ENCODE measurements at regions not wholly inside any gene's neighbourhood (a gene's known extent, or its start where the extent isn't known, plus 50 kb on each side); places are given as distances from the start of the nearest gene placed in this dataset.
"Not testable (repeated sequence)": the region's sequence is repeated elsewhere in the genome, so short reads cannot be mapped to it uniquely, and the experiment has no call there.

DNA sequence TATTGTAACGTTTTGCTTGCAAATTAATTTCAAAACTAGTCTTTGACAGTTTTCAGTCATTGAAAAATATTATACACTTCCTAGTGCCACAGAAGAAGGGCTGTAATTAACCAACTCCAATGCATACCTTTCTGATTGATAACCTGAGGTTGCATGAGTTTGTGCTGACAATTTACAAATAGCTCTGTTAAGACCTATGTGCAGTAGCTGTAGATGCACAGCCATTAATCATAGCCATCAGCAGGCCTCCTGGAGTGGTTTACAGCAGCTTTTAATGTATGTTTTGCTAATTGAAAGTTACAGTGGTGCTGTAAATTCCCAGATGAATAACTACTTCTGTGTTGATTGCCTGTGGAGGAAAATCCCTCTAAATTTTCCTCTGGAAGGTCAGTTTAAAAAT, 758.1 kb downstream of the SH3BGRL start:
- Mint-ChIP-seq H3K4me1 (no peaks in the 10 kb centered on the region), H3K27ac (no peak overlapping the region), H3K9me3 (peaks cover 65% of the 10 kb centered on the region), H3K27me3 (ENCODE audit: low read depth) (no peaks in the 10 kb centered on the region), H3K36me3 (no peaks in the 10 kb centered on the region), H3K4me3 (no peak overlapping the region)
- DNase-seq (ENCODE audit: low spot score in 2 of 2, unreplicated experiment in 2 of 2) = no peak
- TF ChIP-seq, protein P1, sequence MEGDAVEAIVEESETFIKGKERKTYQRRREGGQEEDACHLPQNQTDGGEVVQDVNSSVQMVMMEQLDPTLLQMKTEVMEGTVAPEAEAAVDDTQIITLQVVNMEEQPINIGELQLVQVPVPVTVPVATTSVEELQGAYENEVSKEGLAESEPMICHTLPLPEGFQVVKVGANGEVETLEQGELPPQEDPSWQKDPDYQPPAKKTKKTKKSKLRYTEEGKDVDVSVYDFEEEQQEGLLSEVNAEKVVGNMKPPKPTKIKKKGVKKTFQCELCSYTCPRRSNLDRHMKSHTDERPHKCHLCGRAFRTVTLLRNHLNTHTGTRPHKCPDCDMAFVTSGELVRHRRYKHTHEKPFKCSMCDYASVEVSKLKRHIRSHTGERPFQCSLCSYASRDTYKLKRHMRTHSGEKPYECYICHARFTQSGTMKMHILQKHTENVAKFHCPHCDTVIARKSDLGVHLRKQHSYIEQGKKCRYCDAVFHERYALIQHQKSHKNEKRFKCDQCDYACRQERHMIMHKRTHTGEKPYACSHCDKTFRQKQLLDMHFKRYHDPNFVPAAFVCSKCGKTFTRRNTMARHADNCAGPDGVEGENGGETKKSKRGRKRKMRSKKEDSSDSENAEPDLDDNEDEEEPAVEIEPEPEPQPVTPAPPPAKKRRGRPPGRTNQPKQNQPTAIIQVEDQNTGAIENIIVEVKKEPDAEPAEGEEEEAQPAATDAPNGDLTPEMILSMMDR (IDR thresholded peaks at IDR 0.05; ENCODE audit: unreplicated experiment) = no peak

DNA sequence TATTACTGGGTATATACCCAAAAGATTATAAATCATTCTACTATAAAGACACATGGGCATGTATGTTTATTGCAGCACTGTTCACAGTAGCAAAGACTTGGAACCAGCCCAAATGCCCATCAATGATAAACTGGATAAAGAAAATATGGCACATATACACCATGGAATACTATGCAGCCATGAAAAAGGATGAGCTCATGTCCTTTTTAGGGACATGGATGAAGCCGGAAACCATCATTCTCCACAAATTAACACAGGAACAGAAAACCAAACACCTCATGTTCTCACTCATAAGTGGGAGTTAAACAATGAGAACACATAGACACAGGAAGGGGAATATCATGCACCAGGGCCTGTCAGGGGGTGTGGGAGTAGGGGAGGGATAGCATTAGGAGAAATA, 772.5 kb downstream of the SH3BGRL start:
- peaks cover 52% of the 10 kb centered on the region for H3K9me3 Mint-ChIP-seq
- H3K4me1 Mint-ChIP-seq; H3K27ac Mint-ChIP-seq; H3K27me3 Mint-ChIP-seq (ENCODE audit: low read depth); H3K4me3 Mint-ChIP-seq; DNase-seq (ENCODE audit: low spot score in 2 of 2, unreplicated experiment in 2 of 2); H3K36me3 Mint-ChIP-seq: not testable (repeated sequence)

DNA sequence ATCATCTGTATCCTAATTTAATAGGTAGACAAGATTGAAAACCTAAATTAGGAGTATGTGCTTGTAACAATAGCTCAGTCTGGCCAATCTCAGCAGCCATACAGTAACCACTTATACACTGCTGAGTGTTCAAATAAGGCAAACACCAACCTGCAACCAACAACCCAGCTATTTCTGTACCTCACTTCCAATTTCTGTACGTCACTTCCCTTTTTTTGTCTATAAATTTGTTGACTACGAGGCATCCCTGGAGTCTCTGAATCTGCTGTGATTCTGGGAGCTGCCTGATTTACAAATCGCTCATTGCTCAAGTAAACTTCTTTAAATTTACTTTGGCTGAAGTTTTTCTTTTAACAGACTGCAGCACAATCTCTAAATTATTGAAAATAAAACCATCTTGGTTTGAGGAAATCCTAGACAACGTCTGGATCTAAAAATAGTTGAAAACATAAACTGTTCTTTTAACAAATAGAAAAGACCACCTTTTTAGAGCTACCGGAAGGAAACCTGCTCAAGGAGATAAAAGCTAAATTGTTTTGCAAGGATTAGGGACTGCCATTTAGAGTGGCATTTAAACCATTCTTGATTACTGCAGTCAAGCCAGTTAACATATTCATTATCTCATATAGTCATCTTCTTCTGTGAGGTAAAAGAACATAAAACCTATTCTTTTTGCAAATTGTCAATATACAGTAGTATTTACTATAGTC, 778.1 kb downstream of the SH3BGRL start:
- no peaks in the 10 kb centered on the region for H3K36me3 Mint-ChIP-seq
- TF ChIP-seq, protein P1 (IDR thresholded peaks at IDR 0.05; ENCODE audit: unreplicated experiment) = no peak
- H3K9me3 Mint-ChIP-seq = peaks cover 66% of the 10 kb centered on the region
- no peak overlapping the region for H3K27ac Mint-ChIP-seq
- no peaks in the 10 kb centered on the region for H3K27me3 Mint-ChIP-seq (ENCODE audit: low read depth)
- no peaks in the 10 kb centered on the region for H3K4me1 Mint-ChIP-seq
- no peak for DNase-seq (ENCODE audit: low spot score in 2 of 2, unreplicated experiment in 2 of 2)
- no peak overlapping the region for H3K4me3 Mint-ChIP-seq

DNA sequence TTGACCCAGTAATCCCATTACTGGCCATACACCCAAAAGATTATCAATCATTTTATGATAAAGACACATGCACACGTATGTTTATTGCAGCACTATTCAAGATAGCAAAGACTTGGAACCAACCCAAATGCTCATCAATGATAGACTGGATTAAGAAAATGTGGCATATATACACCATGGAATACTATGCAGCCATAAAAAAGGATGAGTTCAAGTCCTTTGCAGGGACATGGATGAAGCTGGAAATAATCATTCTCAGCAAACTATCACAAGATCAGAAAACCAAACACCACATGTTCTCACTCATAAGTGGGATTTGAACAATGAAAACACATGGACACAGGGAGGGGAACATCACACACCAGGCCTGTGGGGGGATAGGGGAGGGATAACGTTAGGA, 785.3 kb downstream of the SH3BGRL start:
- H3K27me3 Mint-ChIP-seq (ENCODE audit: low read depth); DNase-seq (ENCODE audit: low spot score in 2 of 2, unreplicated experiment in 2 of 2); H3K36me3 Mint-ChIP-seq; H3K4me3 Mint-ChIP-seq; H3K27ac Mint-ChIP-seq; H3K4me1 Mint-ChIP-seq: not testable (repeated sequence)
- H3K9me3 Mint-ChIP-seq = peaks cover 52% of the 10 kb centered on the region

DNA sequence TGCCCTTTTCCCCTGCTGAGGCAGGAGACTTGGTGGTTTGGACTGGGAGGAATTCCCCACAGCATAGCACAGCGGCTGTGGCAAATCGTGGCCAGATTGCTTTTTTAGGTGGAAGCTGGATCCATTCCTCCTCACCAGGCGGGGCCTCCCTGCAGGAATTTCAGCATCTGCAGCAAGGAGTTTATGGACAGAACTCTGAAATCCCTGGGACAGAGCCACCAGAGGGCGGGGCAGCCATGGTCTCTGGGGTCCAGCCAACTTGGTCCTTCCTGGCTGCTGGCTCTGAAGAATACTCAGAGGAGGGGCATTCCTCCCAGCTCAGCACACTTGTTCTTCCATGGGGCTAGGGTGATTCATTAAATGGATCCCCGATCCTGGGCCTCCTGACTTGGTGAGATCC, 794.3 kb downstream of the SH3BGRL start:
- Mint-ChIP-seq H3K4me3 (no peak overlapping the region), H3K36me3 (no peaks in the 10 kb centered on the region), H3K9me3 (peaks cover 69% of the 10 kb centered on the region), H3K27ac (no peak overlapping the region), H3K4me1 (no peaks in the 10 kb centered on the region), H3K27me3 (ENCODE audit: low read depth) (no peaks in the 10 kb centered on the region)
- DNase-seq (ENCODE audit: low spot score in 2 of 2, unreplicated experiment in 2 of 2) = no peak
- TF ChIP-seq, protein P1 (IDR thresholded peaks at IDR 0.05; ENCODE audit: unreplicated experiment) = no peak

DNA sequence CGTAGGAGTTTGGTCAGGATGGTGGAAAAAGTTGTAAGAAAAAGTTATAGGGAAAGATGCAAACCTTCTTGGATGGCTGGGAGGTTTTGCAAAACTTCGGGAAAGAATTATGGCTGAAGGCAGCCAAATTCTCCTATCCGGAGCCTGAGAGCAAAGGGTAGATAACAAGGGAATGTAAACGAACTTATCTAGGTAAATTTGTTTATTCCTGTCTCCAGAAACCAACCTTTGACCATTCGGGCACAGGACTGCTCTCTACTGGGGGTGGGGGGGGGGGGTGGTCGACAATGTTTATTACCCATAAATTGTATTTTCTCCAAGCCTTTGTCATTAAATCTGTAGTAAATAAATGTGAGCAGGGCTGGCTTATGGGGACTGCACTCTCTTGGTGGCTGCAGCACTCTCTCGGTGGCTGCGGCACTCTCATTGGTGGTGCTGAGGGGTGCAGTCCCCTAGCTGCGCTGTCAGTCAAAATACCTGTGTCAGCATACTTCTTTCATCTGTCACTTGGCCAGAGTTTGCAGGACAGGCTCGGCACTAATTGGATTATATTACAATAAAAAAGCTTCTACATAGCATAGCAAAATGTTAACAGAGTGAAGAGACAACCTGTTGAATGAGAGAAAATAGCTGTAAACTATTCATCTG, 827.8 kb downstream of the SH3BGRL start:
- Mint-ChIP-seq H3K36me3 (no peaks in the 10 kb centered on the region), H3K27ac (no peak overlapping the region), H3K4me1 (no peaks in the 10 kb centered on the region), H3K4me3 (no peak overlapping the region), H3K27me3 (ENCODE audit: low read depth) (no peaks in the 10 kb centered on the region), H3K9me3 (peaks cover 61% of the 10 kb centered on the region)
- TF ChIP-seq, protein P1 (IDR thresholded peaks at IDR 0.05; ENCODE audit: unreplicated experiment) = no peak
- no peak for DNase-seq (ENCODE audit: low spot score in 2 of 2, unreplicated experiment in 2 of 2)
